ENCODE measurements at regions not wholly inside any gene's neighbourhood (a gene's known extent, or its start where the extent isn't known, plus 50 kb on each side); places are given as distances from the start of the nearest gene placed in this dataset.

- no peak for DNase-seq (ENCODE audit: low read depth)
These were observed 322.1 kb upstream of the CHAC2 start for GRCh38 chr2:53445383-53446070.

- no peak for DNase-seq (ENCODE audit: low read depth)
These were observed 324.8 kb upstream of the CHAC2 start for GRCh38 chr2:53442783-53443182.

- no peak for DNase-seq (ENCODE audit: low read depth)
These were observed 325.5 kb upstream of the CHAC2 start for GRCh38 chr2:53442093-53442492.

DNA sequence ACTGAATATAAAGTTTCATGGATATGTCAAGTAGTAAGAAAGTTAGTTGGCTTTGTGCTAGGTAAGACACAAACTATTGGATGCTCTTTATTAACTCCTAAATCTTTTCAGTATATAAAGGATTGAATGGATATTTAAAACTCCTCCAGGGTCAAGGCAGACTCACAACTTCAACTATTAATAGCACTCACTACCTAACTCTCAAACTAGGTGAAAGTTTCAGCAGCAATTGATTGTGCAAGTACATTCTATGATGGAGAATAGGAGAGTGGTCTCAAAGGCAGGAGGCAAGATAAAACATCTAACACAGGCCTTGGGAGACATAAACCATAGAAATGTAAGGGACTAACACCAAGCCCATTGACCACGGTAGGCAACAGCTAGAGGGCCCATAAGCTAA lies 328.9 kb upstream of the CHAC2 start:
- DNase-seq (ENCODE audit: low read depth): no peak

DNA sequence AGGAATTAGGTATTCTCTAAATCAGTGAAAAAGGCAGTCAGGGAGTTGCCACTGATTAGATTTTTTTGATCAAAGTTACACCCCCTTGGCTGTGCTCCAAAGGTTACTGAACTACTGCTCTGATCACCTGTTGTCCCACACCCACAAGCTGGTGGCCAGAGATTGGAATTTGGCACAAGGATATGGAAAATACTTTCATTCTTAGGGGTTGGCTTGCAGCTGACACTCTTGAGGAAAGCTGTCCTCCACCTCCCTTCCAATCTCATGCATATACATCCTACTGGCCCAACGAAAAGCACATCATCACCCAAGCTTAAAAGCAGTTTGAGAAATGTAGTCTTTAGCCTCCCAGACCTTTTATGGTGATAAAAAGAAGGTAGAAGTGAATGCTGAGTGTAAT lies 329.5 kb upstream of the CHAC2 start:
- DNase-seq (ENCODE audit: low read depth): no peak

- DNase-seq (ENCODE audit: low read depth): no peak
These were observed 330.2 kb upstream of the CHAC2 start for GRCh38 chr2:53437371-53437770.

DNA sequence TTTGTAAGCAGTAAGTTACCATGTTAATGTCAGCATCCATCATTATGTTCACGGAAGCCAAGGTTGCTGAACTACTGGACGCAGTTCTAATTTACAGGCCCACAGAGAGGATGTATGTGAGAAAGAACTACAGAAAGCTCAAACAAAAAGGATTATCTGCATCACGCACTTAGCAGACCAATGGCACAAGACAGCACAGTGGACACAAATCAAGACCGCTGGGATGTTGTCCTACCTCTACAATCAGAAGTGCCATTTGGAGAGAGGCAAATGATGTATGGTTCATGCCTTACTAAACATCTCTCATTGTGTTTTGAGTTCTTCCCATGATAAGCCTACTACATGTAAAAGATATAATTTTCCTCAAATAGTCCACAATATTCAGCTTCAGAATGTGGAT lies 330.7 kb upstream of the CHAC2 start:
- DNase-seq (ENCODE audit: low read depth): no peak

DNA sequence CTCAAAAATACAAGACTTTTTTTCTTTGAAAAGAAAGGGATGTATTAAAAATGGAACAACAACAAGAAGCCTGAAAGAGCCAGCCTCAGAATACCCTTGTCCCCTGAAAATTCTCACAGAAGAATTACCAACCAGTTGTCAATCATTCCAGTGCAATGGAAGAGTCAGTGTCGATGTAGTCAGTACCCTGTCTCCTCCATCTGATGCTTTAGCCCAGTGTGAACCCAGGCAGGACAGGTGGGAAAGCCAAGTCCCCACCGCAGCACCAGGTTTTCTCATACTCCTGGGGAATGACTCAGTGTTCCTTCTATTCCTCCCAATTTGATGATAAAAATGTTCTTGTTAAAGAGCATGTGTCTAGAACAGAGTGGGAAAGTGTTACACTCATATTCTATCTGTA lies 332.0 kb upstream of the CHAC2 start:
- DNase-seq (ENCODE audit: low read depth): no peak

GRCh38 chr2:53434466-53434865 lies 333.1 kb upstream of the CHAC2 start:
- no peak for DNase-seq (ENCODE audit: low read depth)

- no peak for DNase-seq (ENCODE audit: low read depth)
These were observed 334.7 kb upstream of the CHAC2 start for GRCh38 chr2:53432936-53433335.

- no peak for DNase-seq (ENCODE audit: low read depth)
These were observed 337.7 kb upstream of the CHAC2 start for GRCh38 chr2:53429901-53430300.

DNA sequence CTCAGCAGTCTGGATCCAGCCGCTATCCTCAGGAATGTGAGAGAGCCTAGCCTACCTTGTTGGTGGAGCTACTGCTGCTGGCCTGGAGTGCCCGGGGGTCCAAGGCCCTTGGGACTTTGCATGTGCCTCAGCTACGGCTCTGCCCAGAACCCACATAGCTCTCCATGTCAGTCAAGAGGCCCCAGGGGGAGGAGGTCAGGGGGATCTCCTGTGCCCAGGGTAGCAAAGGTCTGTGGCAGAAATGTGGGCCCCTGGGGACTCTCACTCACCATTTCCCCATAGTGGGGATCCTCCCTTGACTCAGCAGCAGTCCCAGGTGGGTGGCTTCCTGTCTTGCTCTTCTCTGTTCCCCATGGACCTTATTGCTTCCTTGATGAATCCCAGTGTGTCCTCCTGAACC lies 342.7 kb upstream of the CHAC2 start:
- no peak for DNase-seq (ENCODE audit: low read depth)

DNA sequence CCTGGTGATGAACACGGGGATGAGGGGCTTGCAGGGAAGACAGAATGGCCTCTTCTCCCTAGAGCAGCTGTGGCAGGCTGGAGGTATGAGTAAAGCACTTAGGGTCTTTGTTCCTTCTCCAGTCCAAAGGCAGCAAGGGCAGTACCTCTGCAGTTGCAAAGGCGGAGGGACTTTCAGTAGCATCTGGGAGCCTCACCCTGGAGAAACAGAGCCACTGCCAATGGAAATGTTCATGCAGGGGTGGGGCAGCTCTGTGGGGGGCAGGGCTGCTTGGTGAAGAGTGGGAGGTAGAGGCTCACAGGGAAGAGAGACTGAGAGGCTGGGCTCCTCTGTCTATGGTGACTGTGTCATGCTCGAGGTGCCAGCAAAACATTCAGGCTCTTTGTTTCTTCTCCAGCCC lies 344.1 kb upstream of the CHAC2 start:
- DNase-seq (ENCODE audit: low read depth): no peak

- no peak for DNase-seq (ENCODE audit: low read depth)
These were observed 344.6 kb upstream of the CHAC2 start for GRCh38 chr2:53422979-53423378.

DNA sequence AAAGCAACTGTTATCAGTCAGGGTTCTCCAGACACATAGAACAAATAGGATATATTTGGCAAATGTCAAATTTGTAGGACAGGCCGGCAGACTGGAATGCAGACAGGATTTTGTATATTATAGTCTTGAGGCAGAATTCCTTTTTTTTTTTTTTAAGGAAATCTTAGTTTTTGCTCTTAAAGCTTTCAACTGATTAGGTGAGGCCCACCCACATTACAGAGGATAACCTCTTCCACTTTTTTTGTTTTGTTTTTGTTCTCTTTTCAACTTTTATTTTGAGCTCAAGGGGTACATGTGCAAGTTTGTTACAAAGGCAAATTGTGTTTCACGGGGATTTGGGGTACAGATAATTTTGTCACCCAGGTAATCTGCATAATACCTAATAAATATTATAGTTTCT lies 350.2 kb upstream of the CHAC2 start:
- no peak for DNase-seq (ENCODE audit: low read depth)

- DNase-seq (ENCODE audit: low read depth): no peak
These were observed 360.1 kb upstream of the CHAC2 start for GRCh38 chr2:53407363-53408080.

DNA sequence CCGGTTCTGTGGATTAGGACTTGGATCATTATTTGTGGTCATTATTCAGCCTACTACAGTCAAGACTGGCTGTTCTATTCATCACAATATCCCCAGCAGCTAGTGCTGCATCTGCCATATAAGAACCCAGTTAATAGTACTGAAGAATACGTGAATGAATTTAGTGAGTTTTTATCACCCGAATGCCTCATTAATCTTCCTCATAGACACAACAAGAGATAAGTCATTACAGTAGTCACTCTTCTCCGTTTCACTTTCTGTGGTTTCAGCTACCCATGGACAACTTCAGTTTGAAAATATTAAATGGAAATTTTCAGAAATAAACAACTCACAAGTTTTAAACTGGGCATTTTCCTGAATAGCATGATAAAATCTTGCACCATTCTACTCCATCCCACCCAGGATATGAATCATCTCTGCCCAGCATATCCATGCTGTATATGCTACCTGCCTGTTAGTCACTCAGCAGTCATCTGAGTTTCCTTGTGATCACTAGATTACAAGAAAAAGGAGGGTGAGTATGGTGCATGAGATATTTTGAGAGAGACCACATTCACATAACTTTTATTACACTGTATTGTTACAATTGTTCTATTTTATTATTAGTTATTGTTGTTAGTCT lies 363.7 kb upstream of the CHAC2 start:
- peak; percentile 20 for DNase-seq (ENCODE audit: low read depth)

- no peak for DNase-seq (ENCODE audit: low read depth)
These were observed 370.5 kb upstream of the CHAC2 start for GRCh38 chr2:53397085-53397484.

GRCh38 chr2:53381271-53381670 lies 386.3 kb upstream of the CHAC2 start:
- DNase-seq (ENCODE audit: low read depth): no peak

- no peak for DNase-seq (ENCODE audit: low read depth)
These were observed 388.1 kb upstream of the CHAC2 start for GRCh38 chr2:53379547-53379946.

GRCh38 chr2:53378791-53379190 lies 388.8 kb upstream of the CHAC2 start:
- no peak for DNase-seq (ENCODE audit: low read depth)

- DNase-seq (ENCODE audit: low read depth): no peak
These were observed 394.5 kb upstream of the CHAC2 start for GRCh38 chr2:53373126-53373525.

DNA sequence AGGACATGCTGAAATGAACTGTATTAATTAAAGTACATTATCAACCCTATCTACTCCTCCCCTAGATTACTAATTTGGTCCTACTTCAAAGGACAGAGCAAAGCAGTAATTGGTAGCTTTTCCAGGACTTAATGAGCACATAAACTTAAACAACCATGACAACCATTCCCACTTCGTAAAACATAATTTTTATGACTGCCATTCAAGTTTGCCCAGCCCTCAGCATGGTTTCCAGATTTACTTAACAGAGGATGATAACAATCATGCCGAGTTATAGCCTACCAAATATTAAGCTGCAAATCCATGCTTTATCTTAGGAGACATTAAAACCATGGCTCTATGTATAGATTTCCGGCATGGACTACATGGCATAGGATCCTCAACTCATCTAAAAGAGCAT lies 401.1 kb upstream of the CHAC2 start:
- DNase-seq (ENCODE audit: low read depth): no peak

DNA sequence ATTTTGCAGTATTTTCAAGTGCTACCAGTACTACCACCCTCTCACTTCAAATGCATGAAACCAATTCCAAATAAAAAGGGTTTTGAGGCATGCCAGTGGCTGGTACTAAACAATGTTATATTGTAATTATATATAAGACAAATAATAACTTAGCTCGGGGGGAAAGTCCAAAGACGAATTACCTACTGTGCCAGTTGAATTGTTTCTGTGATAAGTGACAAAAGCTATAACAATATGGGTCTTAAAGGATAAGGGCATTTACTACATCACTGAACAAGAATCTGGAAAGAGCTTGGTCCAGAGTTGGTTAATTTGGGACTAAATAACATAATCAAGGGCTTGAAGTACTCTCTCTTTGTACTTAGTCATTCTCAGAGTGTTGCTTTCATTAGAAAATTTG lies 404.7 kb upstream of the CHAC2 start:
- no peak for DNase-seq (ENCODE audit: low read depth)

Data from non-pigmented ciliary epithelial cell (primary cell).